ENCODE measurements at regions not wholly inside any gene's neighbourhood (a gene's known extent, or its start where the extent isn't known, plus 50 kb on each side); places are given as distances from the start of the nearest gene placed in this dataset.

DNA sequence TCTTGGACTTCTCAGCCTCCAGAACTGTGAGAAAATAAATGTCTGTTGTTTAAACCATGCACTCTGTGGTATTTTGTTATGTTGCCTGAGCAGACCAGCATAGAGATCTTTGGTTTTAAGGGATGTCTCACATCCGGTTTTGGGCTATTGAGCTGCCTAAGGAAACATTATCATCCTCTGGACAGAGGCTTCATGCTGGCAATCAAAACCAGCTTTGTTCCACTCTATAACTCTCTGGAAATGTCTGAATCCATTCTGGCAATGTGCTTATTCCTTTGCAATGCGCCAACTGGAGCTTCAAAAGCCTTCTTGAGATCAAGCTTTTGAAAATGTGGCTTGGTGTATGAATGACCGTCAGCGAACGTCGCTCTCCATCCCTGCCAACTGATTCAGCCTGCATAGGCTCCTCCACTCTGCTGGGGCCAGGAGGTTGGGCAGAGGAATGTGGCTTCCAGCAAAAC lies 183.6 kb upstream of the MGAT5 start:
- intact Hi-C loops (cut with DNase I; ENCODE audit: low total_unique reads) = no loop called here
- H3K36me3 ChIP-seq = no peaks in the 10 kb centered on the region
- H3K9me3 ChIP-seq = no peaks in the 10 kb centered on the region
- H3K4me3 ChIP-seq = no peak overlapping the region
- no peaks in the 10 kb centered on the region for H3K4me1 ChIP-seq
- H3K27me3 ChIP-seq = no peaks in the 10 kb centered on the region
- DNase-seq (ENCODE audit: low spot score in 2 of 2) = no peak
- H3K27ac ChIP-seq = no peak overlapping the region
- TF ChIP-seq POLR2AphosphoS5 (IDR thresholded peaks at IDR 0.05) (no peak), POLR2A (IDR thresholded peaks at IDR 0.05) (no peak)
- TF ChIP-seq, protein P1, sequence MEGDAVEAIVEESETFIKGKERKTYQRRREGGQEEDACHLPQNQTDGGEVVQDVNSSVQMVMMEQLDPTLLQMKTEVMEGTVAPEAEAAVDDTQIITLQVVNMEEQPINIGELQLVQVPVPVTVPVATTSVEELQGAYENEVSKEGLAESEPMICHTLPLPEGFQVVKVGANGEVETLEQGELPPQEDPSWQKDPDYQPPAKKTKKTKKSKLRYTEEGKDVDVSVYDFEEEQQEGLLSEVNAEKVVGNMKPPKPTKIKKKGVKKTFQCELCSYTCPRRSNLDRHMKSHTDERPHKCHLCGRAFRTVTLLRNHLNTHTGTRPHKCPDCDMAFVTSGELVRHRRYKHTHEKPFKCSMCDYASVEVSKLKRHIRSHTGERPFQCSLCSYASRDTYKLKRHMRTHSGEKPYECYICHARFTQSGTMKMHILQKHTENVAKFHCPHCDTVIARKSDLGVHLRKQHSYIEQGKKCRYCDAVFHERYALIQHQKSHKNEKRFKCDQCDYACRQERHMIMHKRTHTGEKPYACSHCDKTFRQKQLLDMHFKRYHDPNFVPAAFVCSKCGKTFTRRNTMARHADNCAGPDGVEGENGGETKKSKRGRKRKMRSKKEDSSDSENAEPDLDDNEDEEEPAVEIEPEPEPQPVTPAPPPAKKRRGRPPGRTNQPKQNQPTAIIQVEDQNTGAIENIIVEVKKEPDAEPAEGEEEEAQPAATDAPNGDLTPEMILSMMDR (IDR thresholded peaks at IDR 0.05) = no peak

DNA sequence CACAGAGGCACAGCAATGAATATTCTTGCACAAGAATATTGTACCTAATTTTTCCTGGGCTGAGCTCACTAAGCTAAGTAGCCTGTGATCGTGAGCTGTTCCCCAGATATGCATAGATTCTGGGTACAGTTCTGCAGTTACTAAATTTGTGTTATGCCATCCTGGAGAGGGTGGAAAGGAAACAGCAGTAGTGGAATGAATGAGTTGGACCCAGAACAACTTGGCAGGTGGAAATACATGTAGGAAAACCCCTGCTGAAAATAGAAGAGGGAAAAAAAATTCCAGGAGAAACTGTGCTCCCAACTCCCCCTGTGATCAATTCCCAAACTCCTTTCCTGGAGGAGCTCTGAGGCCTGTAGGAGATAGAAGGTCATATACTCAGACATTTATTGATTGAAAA lies 181.5 kb upstream of the MGAT5 start:
- H3K27me3 ChIP-seq = no peaks in the 10 kb centered on the region
- intact Hi-C loops (cut with DNase I; ENCODE audit: low total_unique reads) = no loop called here
- H3K4me3 ChIP-seq = no peak overlapping the region
- TF ChIP-seq, protein P1 (IDR thresholded peaks at IDR 0.05) = no peak
- TF ChIP-seq POLR2AphosphoS5 (IDR thresholded peaks at IDR 0.05) = no peak
- TF ChIP-seq POLR2A (IDR thresholded peaks at IDR 0.05) = no peak
- H3K27ac ChIP-seq = no peak overlapping the region
- no peaks in the 10 kb centered on the region for H3K9me3 ChIP-seq
- no peaks in the 10 kb centered on the region for H3K36me3 ChIP-seq
- DNase-seq (ENCODE audit: low spot score in 2 of 2) = no peak
- H3K4me1 ChIP-seq = no peaks in the 10 kb centered on the region

DNA sequence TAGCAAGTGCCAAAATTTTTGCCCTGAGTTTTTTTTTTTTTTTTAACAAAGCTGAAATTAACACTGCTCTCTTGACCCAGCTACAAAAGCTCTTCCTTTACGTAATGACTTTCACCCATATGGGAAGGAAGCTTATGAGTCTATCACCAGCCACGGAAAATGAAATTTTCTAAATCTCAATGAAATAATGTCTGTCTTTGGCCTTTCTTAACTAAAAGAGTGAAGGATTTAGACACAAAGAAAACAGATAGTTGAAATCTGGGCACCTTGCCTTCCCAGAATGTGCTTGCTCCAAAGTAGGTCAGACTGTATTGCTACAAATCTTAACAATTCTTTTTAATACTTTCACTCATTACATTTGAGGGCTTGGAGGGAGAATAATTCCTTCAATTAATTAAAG lies 180.8 kb upstream of the MGAT5 start:
- Histone ChIP-seq H3K27me3 (no peaks in the 10 kb centered on the region), H3K27ac (no peak overlapping the region)
- intact Hi-C loops (cut with DNase I; ENCODE audit: low total_unique reads) = no loop called here

DNA sequence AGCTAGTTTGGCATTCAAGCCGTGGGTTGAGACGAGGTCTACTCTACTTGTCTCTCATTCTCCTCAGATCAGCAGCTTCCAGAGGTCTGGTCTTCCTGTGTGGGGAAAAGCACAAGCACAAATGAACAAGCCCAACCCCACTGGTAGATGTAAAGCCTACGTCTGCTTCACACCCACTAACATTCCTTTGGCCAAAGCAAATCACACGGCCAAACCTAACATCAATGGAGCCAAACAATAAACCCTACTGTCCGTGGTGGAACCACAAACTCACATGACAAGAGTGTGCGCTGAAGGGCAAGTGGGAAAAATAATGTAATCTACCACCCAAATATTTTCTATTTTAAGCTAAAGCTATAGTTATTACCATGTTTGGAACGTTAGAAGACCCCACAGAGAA lies 179.3 kb upstream of the MGAT5 start:
- peak in 1 of 2 donors; percentile 18 for DNase-seq (ENCODE audit: low spot score in 2 of 2)
- H3K27me3 ChIP-seq = no peaks in the 10 kb centered on the region
- intact Hi-C loops (cut with DNase I; ENCODE audit: low total_unique reads) = no loop called here
- H3K27ac ChIP-seq = no peak overlapping the region
- no peak overlapping the region for H3K4me3 ChIP-seq
- no peaks in the 10 kb centered on the region for H3K36me3 ChIP-seq
- no peaks in the 10 kb centered on the region for H3K9me3 ChIP-seq
- no peak for TF ChIP-seq POLR2A (IDR thresholded peaks at IDR 0.05)
- no peak for TF ChIP-seq POLR2AphosphoS5 (IDR thresholded peaks at IDR 0.05)
- TF ChIP-seq, protein P1 (IDR thresholded peaks at IDR 0.05) = no peak
- no peaks in the 10 kb centered on the region for H3K4me1 ChIP-seq

More for the DNA sequence above, 180.8 kb upstream of the MGAT5 start:
- TF ChIP-seq, protein P1 (IDR thresholded peaks at IDR 0.05) = no peak
- TF ChIP-seq POLR2AphosphoS5 (IDR thresholded peaks at IDR 0.05) (no peak), POLR2A (IDR thresholded peaks at IDR 0.05) (no peak)
- H3K9me3 ChIP-seq = no peaks in the 10 kb centered on the region
- no peaks in the 10 kb centered on the region for H3K4me1 ChIP-seq
- no peak for DNase-seq (ENCODE audit: low spot score in 2 of 2)
- no peaks in the 10 kb centered on the region for H3K36me3 ChIP-seq
- H3K4me3 ChIP-seq = no peak overlapping the region

DNA sequence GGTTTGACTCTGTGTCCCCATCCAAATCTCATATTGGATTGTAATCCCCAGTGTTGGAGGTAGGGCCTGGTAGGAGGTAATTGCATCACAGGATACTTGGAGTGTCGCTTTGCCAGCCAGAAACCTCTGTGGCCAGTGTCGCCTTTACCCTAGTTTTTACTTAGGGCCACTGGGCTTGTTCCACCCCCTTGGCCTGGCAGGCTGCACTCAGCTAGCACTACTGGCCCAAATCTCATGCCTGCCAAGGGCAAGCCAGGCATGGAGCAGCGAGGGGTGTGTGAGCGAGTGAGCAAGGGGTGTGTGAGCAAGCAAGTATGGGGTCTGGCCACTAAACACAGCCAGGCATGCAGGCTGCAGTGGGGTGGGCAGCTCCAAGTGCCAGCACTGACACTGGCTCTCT lies 178.7 kb upstream of the MGAT5 start:
- no peak for DNase-seq (ENCODE audit: low spot score in 2 of 2)
- H3K4me1 ChIP-seq = no peaks in the 10 kb centered on the region
- H3K4me3 ChIP-seq = no peak overlapping the region
- H3K27me3 ChIP-seq = no peaks in the 10 kb centered on the region
- H3K9me3 ChIP-seq = no peaks in the 10 kb centered on the region
- no peak overlapping the region for H3K27ac ChIP-seq
- TF ChIP-seq POLR2AphosphoS5 (IDR thresholded peaks at IDR 0.05) (no peak), POLR2A (IDR thresholded peaks at IDR 0.05) (no peak)
- TF ChIP-seq, protein P1 (IDR thresholded peaks at IDR 0.05) = no peak
- no peaks in the 10 kb centered on the region for H3K36me3 ChIP-seq
- intact Hi-C loops (cut with DNase I; ENCODE audit: low total_unique reads) = no loop called here
